ENCODE measurements at regions not wholly inside any gene's neighbourhood (a gene's known extent, or its start where the extent isn't known, plus 50 kb on each side); places are given as distances from the start of the nearest gene placed in this dataset.

DNA sequence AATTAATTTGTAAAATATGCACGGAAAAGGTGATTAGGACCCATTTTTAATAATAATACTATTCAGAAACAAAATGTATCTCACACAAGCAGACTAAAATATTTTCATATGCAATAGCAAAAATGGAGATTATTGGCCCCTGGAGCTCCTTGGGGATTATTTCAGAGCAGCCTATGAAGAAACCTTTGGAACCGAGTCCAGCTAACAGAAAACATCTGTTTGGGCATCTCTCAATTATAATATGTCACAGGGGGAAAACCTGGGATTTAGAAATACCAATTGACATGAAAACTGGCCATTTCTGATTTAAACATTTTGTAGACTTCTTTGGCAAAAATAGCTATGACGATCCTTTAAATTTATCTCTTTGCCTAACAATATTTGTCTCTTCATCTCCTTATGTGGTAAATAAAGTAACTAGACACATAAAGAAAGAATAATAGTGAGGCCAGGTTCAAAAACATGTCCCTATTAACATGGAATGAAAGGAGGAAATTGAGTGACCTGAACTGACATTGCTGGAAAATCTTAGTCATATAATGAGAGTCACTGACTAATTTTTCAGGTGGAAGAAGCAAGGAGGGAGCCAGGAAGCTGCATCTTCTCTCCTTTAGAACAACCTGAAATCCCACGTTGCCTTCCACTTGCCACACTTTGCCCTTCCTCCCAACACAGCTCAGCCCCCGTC lies 199.0 kb downstream of the SOD2 start:
- intact Hi-C loops (cut with DNase I) = no loop called here
- DNase-seq = no peak
- 61 to 70% (median 66%) methylated on average over 5 of the region's 5 CpGs for WGBS, 4 donors

DNA sequence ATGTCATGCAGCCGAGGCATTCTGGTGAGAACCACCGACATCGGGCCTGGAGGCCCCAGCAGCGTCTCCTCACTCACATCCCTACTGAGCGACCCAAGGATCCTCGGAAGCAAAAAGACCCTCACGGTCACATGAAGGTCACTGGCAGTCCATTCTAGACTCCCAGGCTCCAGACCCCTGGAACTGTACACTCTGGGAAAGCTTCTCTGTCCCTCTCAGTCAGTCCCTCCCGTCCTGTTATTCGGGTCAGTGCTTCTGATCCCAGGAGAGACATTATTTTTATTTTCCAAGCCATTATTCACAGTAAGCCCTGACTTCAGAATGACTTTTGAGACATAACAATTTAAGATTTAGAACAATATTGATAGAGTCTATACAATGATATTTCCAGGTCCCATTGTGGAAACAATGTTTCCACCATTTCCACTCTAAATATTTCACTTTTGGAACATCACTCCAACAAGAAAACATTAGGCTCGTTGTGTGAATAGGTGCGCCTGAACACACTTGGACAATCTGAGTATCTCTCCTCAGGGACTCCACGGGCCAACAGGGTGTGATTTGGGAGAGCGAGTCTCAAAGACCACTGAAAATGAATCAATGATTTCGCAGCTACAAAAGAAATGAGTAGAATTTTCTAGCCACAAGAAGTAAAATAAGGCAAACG lies 199.7 kb downstream of the SOD2 start:
- Histone ChIP-seq H3K4me3 (no peak overlapping the region), H3K9me3 (peaks cover 0 to 7% (median 3%) of the 10 kb centered on the region in 12 donors), H3K27ac (peak overlapping the region in 4 of 12 donors; percentile 18 to 39 (median 36)), H3K36me3 (no peaks in the 10 kb centered on the region), H3K27me3 (no peaks in the 10 kb centered on the region), H3K4me1 (peaks cover 0 to 14% (median 2%) of the 10 kb centered on the region in 12 donors)
- TF ChIP-seq, protein P1, sequence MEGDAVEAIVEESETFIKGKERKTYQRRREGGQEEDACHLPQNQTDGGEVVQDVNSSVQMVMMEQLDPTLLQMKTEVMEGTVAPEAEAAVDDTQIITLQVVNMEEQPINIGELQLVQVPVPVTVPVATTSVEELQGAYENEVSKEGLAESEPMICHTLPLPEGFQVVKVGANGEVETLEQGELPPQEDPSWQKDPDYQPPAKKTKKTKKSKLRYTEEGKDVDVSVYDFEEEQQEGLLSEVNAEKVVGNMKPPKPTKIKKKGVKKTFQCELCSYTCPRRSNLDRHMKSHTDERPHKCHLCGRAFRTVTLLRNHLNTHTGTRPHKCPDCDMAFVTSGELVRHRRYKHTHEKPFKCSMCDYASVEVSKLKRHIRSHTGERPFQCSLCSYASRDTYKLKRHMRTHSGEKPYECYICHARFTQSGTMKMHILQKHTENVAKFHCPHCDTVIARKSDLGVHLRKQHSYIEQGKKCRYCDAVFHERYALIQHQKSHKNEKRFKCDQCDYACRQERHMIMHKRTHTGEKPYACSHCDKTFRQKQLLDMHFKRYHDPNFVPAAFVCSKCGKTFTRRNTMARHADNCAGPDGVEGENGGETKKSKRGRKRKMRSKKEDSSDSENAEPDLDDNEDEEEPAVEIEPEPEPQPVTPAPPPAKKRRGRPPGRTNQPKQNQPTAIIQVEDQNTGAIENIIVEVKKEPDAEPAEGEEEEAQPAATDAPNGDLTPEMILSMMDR (IDR thresholded peaks at IDR 0.05) = no peak
- no peak for TF ChIP-seq POLR2A (IDR thresholded peaks at IDR 0.05)
- DNase-seq = no peak
- 66 to 73% (median 69%) methylated on average over 15 of the region's 15 CpGs for WGBS, 4 donors
- intact Hi-C loops (cut with DNase I) = no loop called here
- ATAC-seq = no peak

More for the DNA sequence above, 199.0 kb downstream of the SOD2 start:
- peaks cover 0 to 13% (median 6%) of the 10 kb centered on the region in 12 donors for H3K9me3 ChIP-seq
- peak in 2 of 4 donors; percentile 42 to 68 for ATAC-seq
- H3K36me3 ChIP-seq = no peaks in the 10 kb centered on the region
- H3K4me1 ChIP-seq = peaks cover 0 to 14% (median 2%) of the 10 kb centered on the region in 12 donors
- H3K27me3 ChIP-seq = no peaks in the 10 kb centered on the region
- no peak for TF ChIP-seq POLR2A (IDR thresholded peaks at IDR 0.05)
- TF ChIP-seq, protein P1 (IDR thresholded peaks at IDR 0.05) = no peak
- peak overlapping the region in 4 of 12 donors; percentile 1 to 33 (median 18) for H3K27ac ChIP-seq
- H3K4me3 ChIP-seq = no peak overlapping the region

DNA sequence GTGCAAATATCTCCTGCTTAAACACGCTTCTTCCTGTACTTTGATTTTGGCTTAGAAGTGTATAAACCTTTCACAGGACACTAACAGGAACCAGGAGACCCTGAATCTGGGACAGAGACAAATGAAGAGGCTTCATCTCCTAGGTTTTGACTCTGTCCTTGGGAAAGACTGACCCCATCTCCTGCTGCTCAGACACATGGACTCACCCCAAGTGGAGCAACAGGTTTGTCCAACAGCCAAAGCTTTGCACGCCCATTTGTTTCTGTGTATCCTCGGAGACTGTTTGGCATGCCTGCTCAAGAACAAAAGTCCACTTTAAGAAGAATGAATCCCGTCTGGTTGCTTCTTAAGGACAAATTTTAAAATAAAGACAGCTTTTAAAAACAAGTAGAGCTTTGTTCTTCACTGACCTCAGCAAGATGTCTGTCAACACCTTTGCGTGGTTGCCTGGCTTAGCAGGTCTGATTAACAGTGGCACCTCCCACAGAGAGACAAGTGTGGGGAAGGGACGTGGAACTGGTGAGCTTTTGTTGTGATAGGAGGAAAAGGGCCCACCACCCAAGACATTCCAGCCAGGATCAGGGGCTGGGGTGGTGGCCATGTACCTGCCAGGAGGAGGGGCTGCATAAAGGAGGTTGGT lies 202.6 kb downstream of the SOD2 start:
- ATAC-seq (peak in 3 of 4 donors; percentile 40 to 69 (median 45)), DNase-seq (peak in 1 of 5 donors; percentile 49)
- H3K4me3 ChIP-seq = no peak overlapping the region
- TF ChIP-seq, protein P1 (IDR thresholded peaks at IDR 0.05) = no peak
- TF ChIP-seq POLR2A (IDR thresholded peaks at IDR 0.05) = no peak
- no peaks in the 10 kb centered on the region for H3K36me3 ChIP-seq
- no peaks in the 10 kb centered on the region for H3K9me3 ChIP-seq
- no peak overlapping the region for H3K27ac ChIP-seq
- H3K27me3 ChIP-seq = no peaks in the 10 kb centered on the region
- H3K4me1 ChIP-seq = peaks cover 0 to 14% (median 2%) of the 10 kb centered on the region in 12 donors
- intact Hi-C loops (cut with DNase I) = no loop called here
- 46 to 54% (median 49%) methylated on average over 6 of the region's 6 CpGs for WGBS, 4 donors

DNA sequence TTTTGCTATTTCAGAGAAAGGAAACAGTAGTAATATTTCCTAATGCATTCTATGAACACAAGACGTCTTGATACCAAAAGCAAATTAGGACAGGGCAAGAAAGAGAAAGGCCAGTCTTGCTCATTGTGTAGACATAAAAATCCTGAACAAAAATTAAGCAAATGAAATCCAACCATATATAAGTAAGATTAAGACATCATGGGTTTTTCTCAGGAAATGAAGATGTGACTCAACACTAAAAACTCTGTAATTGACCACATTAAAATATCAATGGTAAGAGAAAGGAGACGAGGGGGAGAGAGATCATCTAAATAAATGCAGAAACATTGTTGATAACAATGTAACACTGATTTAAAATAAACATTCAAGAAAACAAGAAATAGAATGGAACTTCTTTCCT lies 205.4 kb downstream of the SOD2 start:
- H3K4me1 ChIP-seq = peaks cover 0 to 7% (median 0%) of the 10 kb centered on the region in 12 donors
- TF ChIP-seq POLR2A (IDR thresholded peaks at IDR 0.05) = no peak
- TF ChIP-seq, protein P1 (IDR thresholded peaks at IDR 0.05) = no peak
- H3K36me3 ChIP-seq = no peaks in the 10 kb centered on the region
- H3K4me3 ChIP-seq = no peak overlapping the region
- no peaks in the 10 kb centered on the region for H3K27me3 ChIP-seq
- 52 to 63% (median 59%) methylated on average over 2 of the region's 2 CpGs for WGBS, 4 donors
- no peaks in the 10 kb centered on the region for H3K9me3 ChIP-seq
- DNase-seq = no peak
- intact Hi-C loops (cut with DNase I) = no loop called here
- H3K27ac ChIP-seq = no peak overlapping the region
- no peak for ATAC-seq
